OCI-LY3 (cell line): ENCODE measurements at regions not wholly inside any gene's neighbourhood (a gene's known extent, or its start where the extent isn't known, plus 50 kb on each side); places are given as distances from the start of the nearest gene placed in this dataset.

Experiments
- EZH2phosphoT487 ChIP-seq: fragments of 200-600 bp; shearing (Covaris generic); IDR thresholded peaks from 2 replicates; pipeline ENCODE4 v1.6.1; 2018; ENCODE audit warnings: antibody characterized with exemption, mixed run types, low read depth
- TF ChIP-seq, protein P1 (sequence below): fragments of 200-600, 300-600 bp; sonication (generic); IDR thresholded peaks from 2 replicates; pipeline ENCODE4 v1.5.1; 2014; ENCODE audit warnings: antibody characterized with exemption, low read length, low read depth

DNA sequence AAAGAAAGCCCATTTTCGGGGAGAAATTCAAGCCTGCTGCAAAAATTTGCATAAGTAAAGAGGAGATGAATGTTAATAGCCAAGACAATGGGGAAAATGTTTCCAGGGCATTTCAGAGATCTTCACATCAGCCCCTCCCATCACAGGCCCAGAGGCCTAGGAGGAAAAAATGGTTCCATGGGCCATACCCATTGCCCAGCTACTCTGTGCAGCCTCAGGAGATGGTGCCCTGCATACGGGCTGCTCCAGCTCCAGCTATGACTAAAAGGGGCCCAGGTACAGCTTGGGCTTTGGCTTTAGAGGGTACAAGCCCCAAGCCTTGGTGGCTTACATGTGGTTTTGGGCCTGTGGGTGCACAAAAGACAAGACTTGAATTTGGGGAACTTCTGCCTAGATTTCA lies 168.0 kb upstream of the DIPK2B start:
- TF ChIP-seq, protein P1, sequence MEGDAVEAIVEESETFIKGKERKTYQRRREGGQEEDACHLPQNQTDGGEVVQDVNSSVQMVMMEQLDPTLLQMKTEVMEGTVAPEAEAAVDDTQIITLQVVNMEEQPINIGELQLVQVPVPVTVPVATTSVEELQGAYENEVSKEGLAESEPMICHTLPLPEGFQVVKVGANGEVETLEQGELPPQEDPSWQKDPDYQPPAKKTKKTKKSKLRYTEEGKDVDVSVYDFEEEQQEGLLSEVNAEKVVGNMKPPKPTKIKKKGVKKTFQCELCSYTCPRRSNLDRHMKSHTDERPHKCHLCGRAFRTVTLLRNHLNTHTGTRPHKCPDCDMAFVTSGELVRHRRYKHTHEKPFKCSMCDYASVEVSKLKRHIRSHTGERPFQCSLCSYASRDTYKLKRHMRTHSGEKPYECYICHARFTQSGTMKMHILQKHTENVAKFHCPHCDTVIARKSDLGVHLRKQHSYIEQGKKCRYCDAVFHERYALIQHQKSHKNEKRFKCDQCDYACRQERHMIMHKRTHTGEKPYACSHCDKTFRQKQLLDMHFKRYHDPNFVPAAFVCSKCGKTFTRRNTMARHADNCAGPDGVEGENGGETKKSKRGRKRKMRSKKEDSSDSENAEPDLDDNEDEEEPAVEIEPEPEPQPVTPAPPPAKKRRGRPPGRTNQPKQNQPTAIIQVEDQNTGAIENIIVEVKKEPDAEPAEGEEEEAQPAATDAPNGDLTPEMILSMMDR = no peak
- TF ChIP-seq EZH2phosphoT487 = no peak
